OCI-LY1 (cell line): ENCODE measurements at regions not wholly inside any gene's neighbourhood (a gene's known extent, or its start where the extent isn't known, plus 50 kb on each side); places are given as distances from the start of the nearest gene placed in this dataset.

Source experiments
- H2AFZ ChIP-seq: fragments of 200-600 bp; sonication (generic), shearing (Covaris generic); 2 replicates; pipeline ENCODE4 v1.6.0; 2014; ENCODE audit warnings: antibody characterized with exemption, mild to moderate bottlenecking, low read length
- H3F3A ChIP-seq: fragments of 200-600 bp; sonication (generic), shearing (Covaris generic); 2 replicates; pipeline ENCODE4 v1.6.0; 2014; ENCODE audit warnings: mild to moderate bottlenecking, antibody characterized with exemption, low read length, moderate library complexity; ENCODE audit not compliant: insufficient read depth
- H3K27ac ChIP-seq: fragments of 200-600 bp; sonication (generic); 2 replicates; pipeline ENCODE4 v1.5.1; 2014; ENCODE audit warnings: low read length, mixed run types, mild to moderate bottlenecking, low read depth; ENCODE audit not compliant: poor library complexity, severe bottlenecking
- H3K27me3 ChIP-seq: fragments of 200-600 bp; sonication (generic); 2 replicates; pipeline ENCODE4 v1.6.0; 2014; ENCODE audit warnings: antibody characterized with exemption, mild to moderate bottlenecking, low read length, moderate library complexity; ENCODE audit not compliant: insufficient read depth
- H3K36me3 ChIP-seq: fragments of 200-600 bp; sonication (generic); 2 replicates; pipeline ENCODE4 v1.6.1; 2014; ENCODE audit warnings: mild to moderate bottlenecking, antibody characterized with exemption, low read length, moderate library complexity, mixed read lengths; ENCODE audit not compliant: insufficient read depth
- H3K4me1 ChIP-seq: fragments of 200-600 bp; sonication (generic); 2 replicates; pipeline ENCODE4 v1.5.1; 2014; ENCODE audit warnings: mild to moderate bottlenecking, low read length, moderate library complexity; ENCODE audit not compliant: insufficient read depth, severe bottlenecking
- H3K4me2 ChIP-seq: fragments of 200-600 bp; sonication (generic), shearing (Covaris generic); 2 replicates; pipeline ENCODE4 v1.6.1; 2014; ENCODE audit warnings: low read length
- H3K4me3 ChIP-seq: fragments of 200-600 bp; sonication (generic); 2 replicates; pipeline ENCODE4 v1.5.1; 2014; ENCODE audit warnings: low read length, low read depth, mild to moderate bottlenecking, mixed read lengths; ENCODE audit not compliant: poor library complexity, severe bottlenecking
- H3K79me2 ChIP-seq: fragments of 200-600 bp; shearing (Covaris generic); 2 replicates; pipeline ENCODE4 v1.6.1; 2016; ENCODE audit warnings: mixed run types, low read length, mixed read lengths; ENCODE audit not compliant: insufficient read depth
- H3K9ac ChIP-seq: fragments of 200-600 bp; sonication (generic), shearing (Covaris generic); 2 replicates; pipeline ENCODE4 v1.6.1; 2014; ENCODE audit warnings: mild to moderate bottlenecking, low read length, mixed read lengths
- H3K9me2 ChIP-seq: fragments of 200-600 bp; sonication (generic), shearing (Covaris generic); 2 replicates; pipeline ENCODE4 v1.6.1; 2014; ENCODE audit warnings: low read depth, mild to moderate bottlenecking, low read length, mixed read lengths
- H3K9me3 ChIP-seq: fragments of 200-600 bp; shearing (Covaris generic); 2 replicates; pipeline ENCODE4 v1.6.1; 2014; ENCODE audit warnings: low read length, mixed read lengths
- H4K20me1 ChIP-seq: fragments of 200-600 bp; sonication (generic), shearing (Covaris generic); 2 replicates; pipeline ENCODE4 v1.6.0; 2016; ENCODE audit warnings: mild to moderate bottlenecking, low read length; ENCODE audit not compliant: insufficient read depth
- EZH2 ChIP-seq: fragments of 200-600 bp; sonication (generic), shearing (Covaris generic); IDR thresholded peaks from 2 replicates; pipeline ENCODE4 v1.8.0; 2017; ENCODE audit warnings: borderline replicate concordance, mixed run types, mild to moderate bottlenecking, antibody characterized with exemption, low read length, moderate library complexity, mixed read lengths
- TF ChIP-seq, protein P1 (sequence below): fragments of 200-600 bp; sonication (generic), shearing (Covaris generic); IDR thresholded peaks from 2 replicates; pipeline ENCODE4 v1.5.1; 2017; ENCODE audit warnings: mild to moderate bottlenecking, antibody characterized with exemption, low read length, moderate library complexity, mixed read lengths

DNA sequence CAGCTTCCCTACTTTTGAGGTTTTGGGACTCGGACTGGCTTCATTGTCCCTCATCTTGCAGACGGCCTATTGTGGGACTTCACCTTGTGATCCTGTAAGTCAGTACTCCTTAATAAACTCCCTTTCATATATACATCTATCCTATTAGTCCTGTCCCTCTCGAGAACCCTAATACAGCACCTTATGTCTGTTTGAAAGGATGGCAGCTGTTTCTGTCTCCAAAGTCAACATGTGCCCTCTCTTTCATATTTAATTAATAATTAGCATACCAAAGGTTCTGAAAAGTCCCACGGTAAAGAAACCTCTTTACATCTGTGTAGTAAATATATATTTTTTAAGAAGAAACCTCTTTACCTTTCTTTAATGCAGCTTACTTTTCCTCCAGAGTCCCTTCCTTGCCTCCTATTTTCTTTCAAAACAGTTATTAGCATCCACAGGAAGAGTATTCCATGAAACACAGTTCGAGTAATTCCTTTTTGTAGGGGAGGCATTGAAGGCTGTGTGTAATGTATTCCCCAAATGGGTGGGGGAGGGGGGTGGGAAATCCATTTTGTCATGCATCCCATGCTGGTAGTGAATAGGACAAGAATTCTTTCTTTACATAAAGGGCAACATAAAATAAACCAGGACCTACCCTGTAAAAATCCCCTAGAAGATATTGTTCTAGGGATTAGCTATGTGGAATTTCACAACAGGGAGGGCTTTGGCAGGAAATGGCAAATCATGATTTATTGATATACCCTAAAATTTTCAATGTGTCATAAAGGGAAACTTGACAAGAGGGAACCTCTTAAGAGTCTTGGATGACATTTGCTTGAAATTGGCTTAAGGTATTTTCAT, 241.5 kb downstream of the SUDS3 start:
- Histone ChIP-seq H3K36me3 (no peaks in the 10 kb centered on the region), H3K9me3 (no peaks in the 10 kb centered on the region), H3K27ac (no peak overlapping the region), H4K20me1 (no peaks in the 10 kb centered on the region), H3K9ac (no peak overlapping the region), H3F3A (no peaks in the 10 kb centered on the region), H3K9me2 (no peaks in the 10 kb centered on the region), H2AFZ (no peak overlapping the region), H3K4me2 (no peak overlapping the region), H3K79me2 (no peaks in the 10 kb centered on the region), H3K27me3 (no peaks in the 10 kb centered on the region), H3K4me1 (no peaks in the 10 kb centered on the region), H3K4me3 (no peak overlapping the region)
- TF ChIP-seq, protein P1, sequence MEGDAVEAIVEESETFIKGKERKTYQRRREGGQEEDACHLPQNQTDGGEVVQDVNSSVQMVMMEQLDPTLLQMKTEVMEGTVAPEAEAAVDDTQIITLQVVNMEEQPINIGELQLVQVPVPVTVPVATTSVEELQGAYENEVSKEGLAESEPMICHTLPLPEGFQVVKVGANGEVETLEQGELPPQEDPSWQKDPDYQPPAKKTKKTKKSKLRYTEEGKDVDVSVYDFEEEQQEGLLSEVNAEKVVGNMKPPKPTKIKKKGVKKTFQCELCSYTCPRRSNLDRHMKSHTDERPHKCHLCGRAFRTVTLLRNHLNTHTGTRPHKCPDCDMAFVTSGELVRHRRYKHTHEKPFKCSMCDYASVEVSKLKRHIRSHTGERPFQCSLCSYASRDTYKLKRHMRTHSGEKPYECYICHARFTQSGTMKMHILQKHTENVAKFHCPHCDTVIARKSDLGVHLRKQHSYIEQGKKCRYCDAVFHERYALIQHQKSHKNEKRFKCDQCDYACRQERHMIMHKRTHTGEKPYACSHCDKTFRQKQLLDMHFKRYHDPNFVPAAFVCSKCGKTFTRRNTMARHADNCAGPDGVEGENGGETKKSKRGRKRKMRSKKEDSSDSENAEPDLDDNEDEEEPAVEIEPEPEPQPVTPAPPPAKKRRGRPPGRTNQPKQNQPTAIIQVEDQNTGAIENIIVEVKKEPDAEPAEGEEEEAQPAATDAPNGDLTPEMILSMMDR, result no peak
- no peak for TF ChIP-seq EZH2

DNA sequence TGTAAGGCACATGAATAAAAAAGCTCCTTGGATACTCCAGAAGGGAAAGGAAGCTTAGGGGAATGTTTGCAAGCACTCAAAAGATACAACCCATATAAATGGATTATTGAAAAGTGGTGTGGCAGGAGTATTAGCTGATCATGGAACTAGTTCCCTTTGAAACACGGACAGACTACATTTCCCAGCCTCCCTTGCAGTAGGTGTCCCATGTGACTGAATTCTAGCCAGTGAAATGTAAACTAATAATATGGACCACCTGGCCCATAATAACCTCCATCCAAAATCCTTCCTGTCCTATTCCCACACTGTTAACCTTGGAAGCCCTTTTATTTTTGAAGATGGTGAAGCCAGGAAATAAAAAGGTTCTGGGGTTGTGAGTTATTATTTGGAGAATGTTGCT, 242.3 kb downstream of the SUDS3 start:
- no peak overlapping the region for H3K4me3 ChIP-seq

DNA sequence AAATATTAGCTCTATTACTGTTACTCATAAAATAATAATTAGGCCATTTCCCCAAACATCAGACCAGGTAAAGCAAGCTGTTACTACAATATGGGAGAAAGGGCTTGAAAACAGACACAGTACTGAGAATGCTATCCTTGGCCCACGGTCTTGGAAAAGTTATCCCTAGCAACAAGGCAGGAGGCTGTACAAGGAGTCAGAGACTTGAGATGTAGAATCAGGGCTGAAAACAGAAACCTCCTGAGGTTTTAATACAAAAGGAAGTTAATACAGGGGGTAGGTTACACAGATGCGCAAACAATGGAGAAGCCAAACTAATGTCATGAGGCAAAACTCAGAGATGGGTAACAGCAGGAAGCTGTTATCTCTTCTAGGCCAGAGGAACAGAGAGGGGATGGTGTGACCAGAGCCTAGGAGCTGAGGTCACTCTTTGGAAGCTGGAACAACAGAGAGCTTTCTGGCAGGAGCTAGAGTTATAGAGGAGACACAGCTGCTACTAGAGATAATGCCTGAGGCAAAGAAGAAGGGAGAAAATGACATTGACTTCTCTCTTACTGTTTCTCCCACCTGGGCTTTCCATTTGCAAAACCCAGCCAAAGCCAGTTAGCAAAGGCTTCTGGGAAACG, 248.8 kb downstream of the SUDS3 start:
- Histone ChIP-seq H3K4me2 (no peak overlapping the region), H3F3A (no peaks in the 10 kb centered on the region), H3K27ac (no peak overlapping the region), H4K20me1 (no peaks in the 10 kb centered on the region), H3K4me3 (no peak overlapping the region), H3K9me3 (no peaks in the 10 kb centered on the region), H3K4me1 (no peaks in the 10 kb centered on the region), H2AFZ (no peak overlapping the region), H3K79me2 (no peaks in the 10 kb centered on the region), H3K36me3 (no peaks in the 10 kb centered on the region), H3K27me3 (no peaks in the 10 kb centered on the region), H3K9me2 (no peaks in the 10 kb centered on the region), H3K9ac (no peak overlapping the region)
- no peak for TF ChIP-seq EZH2
- TF ChIP-seq, protein P1, result no peak

More for the DNA sequence above, 242.3 kb downstream of the SUDS3 start:
- no peaks in the 10 kb centered on the region for H3F3A ChIP-seq
- no peaks in the 10 kb centered on the region for H3K9me3 ChIP-seq
- TF ChIP-seq, protein P1, result no peak
- TF ChIP-seq EZH2, result no peak
- H3K79me2 ChIP-seq, result no peaks in the 10 kb centered on the region
- no peak overlapping the region for H3K27ac ChIP-seq
- H3K4me2 ChIP-seq, result no peak overlapping the region
- no peaks in the 10 kb centered on the region for H3K36me3 ChIP-seq
- H4K20me1 ChIP-seq, result no peaks in the 10 kb centered on the region
- no peaks in the 10 kb centered on the region for H3K4me1 ChIP-seq
- H3K27me3 ChIP-seq, result no peaks in the 10 kb centered on the region
- H3K9ac ChIP-seq, result no peak overlapping the region
- no peak overlapping the region for H2AFZ ChIP-seq
- H3K9me2 ChIP-seq, result no peaks in the 10 kb centered on the region
